ENCODE measurements at regions not wholly inside any gene's neighbourhood (a gene's known extent, or its start where the extent isn't known, plus 50 kb on each side); places are given as distances from the start of the nearest gene placed in this dataset.
A peak's percentile ranks its signal among the peaks of the same experiment; 100 is the strongest.

- no peak for DNase-seq
Observed at GRCh38 chr14:75371297-75371696, 56.5 kb upstream of the JDP2 start.

DNA sequence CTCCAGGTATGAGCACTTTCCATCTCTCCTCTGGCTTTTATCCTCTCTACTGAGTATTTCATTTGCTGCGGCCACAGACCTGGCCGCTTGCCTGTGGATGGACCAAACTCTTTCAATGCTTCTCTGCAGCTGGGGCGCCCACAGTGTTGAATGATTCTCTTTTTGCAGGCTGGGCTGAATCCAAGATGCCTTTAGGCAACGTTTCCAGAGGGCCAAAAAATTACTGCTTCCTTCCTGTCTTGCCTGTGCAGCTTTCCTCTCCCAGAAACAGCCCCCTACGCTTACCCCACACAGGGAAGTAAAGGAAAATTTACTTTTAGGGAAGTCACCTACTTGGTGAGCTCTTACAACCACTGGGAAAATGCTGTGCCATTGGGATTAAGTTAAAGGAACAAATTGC, 55.6 kb upstream of the JDP2 start:
- DNase-seq = no peak

- no peak for DNase-seq
Observed at GRCh38 chr14:75373133-75373532, 54.7 kb upstream of the JDP2 start.

DNA sequence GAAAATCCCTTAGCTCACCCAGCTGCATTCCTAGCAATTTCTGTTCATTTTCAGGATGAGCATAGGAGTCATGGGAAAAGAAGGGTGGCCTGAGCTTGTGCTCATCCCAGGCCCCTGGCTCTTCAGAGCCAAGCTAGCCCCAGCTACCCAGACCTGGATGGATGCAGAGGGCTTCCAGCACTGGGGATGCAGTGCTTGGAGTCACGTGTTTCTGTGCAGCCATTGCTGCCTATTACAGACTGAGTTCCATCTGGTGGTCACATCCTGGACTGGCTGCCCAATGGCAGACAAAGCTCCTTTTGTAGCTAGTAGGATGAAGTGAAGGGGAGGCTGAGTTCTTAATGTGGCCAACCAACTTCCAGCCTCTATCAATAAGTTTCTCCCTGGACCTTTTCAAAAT, 54.2 kb upstream of the JDP2 start:
- no peak for DNase-seq

GRCh38 chr14:75374911-75375310, 52.9 kb upstream of the JDP2 start:
- DNase-seq = no peak

DNA sequence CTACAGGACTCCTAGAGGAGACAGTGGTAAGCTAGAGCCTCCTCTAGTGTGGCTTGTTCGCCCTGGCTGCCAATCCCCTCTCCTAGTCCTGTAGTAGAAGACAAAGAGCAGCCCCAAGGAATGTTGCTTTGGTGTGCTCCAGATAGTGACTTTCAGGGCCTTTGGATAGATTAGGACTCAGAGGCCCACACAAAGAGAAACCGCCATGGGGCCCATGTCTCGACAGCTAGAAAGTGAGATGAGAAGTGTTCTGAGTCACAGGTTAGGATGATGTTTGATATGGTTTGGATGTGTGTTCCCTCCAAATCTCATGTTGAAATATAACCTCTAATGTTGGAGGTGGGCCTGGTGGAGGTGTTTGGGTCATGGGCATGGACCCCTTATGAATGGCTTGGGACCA, 51.8 kb upstream of the JDP2 start:
- peak; percentile 4 for DNase-seq
